SW480 (cell line): ENCODE measurements at regions not wholly inside any gene's neighbourhood (a gene's known extent, or its start where the extent isn't known, plus 50 kb on each side); places are given as distances from the start of the nearest gene placed in this dataset.

ENCODE experiments used
- DNase-seq: peaks from one replicate; pipeline ENCODE4 v3.0.0-alpha.2; 2016; ENCODE audit warnings: low spot score

DNA sequence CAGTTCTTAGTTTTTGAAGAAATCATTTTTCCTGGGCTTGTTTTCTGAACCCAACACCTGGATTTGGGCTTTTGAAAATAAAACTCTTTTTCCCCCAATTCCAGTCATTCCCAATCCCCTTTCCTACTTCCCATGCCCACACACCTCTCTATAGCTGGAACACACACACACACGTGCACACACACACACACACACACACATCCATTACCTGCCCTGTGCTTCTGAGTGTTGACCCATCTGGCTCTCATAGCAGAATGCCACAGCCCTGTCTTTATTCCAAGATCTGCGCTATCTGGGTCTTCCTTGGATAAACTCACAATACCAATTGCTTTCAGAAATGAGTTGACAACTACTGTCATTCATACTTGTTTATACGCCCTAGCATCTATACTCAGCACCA lies 54.9 kb upstream of the C4orf54 start:
- no peak for DNase-seq

DNA sequence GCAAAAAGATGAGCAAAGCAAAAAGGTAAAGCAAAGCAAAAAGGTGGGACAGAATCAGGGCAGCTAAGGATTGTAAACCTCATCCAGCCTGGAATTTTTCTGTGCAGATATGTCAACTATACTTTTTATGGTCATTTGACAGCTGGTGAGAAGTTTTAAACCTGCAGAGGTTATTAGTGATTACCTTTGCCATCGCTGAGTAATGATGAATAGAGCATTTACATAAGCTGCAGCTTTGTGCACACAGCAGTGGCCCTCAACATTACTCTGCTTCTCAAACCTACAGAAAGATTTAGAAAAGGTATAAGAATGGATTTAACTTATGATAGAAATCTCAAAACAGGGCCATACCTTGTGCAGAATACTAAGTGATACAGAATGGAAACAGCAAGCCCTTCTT lies 54.5 kb upstream of the C4orf54 start:
- no peak for DNase-seq

DNA sequence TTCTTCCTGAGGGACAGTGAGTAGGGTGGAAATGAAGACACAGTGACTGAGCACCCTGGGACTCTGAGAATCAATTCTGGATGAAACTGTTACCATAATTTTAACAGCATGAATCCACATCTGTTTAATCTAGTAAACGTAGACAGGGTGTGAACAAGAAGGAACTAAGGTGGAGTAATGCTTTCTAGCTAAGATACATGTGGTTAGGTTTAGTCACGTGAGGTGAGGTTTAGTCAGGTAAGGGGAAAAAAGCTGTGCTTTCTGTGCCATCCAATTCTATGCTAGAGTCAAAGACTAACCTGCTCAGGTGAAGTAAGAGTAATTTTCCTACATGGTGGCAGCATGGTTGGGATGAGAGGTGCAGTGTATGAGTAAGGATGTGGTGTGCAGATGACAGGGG lies 54.0 kb upstream of the C4orf54 start:
- no peak for DNase-seq

DNA sequence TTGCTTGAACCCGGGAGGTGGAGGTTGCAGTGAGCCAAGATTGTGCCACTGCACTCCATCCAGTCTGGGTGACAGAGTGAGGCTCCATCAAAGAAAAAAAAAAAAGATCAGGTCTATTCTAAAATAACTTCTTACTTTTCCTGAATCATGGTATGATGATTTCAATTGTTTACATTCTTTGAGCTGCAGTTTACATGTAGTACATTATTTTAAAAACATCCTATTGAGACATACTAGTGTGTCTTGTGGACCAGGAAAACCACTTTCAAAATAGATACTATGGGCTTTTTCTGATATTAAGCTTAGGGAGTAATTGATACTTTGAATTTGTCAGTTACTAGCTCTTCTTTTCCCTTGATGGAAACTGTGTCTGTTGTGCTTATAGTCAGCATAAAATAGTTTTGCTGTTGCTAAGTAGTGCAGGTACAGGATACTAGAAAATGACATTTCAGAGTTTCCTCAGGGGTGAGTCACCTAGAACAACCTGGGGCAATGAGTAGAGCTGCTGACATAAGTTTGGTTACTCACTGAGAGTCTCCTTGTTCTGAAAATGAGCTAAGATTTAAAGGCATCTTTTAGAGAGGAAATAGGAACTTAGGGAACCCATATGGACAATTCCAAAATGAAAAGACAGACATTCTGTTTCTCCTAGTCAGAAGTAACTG lies 53.2 kb upstream of the C4orf54 start:
- DNase-seq = no peak

DNA sequence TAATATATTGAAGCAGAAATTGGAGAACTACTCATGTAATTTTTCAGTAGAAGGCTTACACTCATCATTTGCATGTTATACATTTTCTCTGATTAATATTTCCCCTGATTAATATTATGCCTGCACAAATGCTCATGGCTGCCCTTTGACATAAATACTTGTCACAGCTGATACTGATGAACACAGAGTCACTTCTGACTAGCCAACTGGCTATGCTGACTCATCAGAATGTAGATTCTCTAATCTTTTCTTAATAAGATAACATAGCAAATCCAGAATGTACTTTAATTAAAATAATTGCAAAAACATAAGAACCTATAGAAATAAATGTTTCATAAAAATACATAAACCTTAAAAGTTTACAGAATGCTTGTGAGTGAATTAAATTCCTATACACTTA lies 52.4 kb upstream of the C4orf54 start:
- DNase-seq = no peak

DNA sequence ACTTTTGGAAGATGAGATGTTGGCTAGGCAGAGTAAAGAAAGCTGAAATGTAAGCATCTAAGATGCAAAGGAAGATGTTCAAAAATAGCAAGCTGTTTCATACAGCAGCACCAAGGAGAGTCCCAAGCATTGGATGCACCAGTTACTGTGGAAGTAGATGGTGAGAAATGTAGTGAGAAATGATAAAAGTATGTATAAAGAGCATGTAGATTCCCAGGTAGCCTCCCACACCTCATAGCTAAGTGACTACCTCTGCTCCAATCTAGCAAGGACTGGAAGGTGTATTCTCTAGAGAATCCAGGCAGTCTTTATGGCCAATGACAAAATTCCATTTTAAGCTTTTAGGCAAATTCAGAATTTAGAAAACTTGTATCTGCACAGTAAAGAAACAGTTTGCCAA lies 50.9 kb upstream of the C4orf54 start:
- DNase-seq = no peak
